Osteoblast (primary cell): ENCODE measurements at regions not wholly inside any gene's neighbourhood (a gene's known extent, or its start where the extent isn't known, plus 50 kb on each side); places are given as distances from the start of the nearest gene placed in this dataset.

Experiments used
- DNase-seq: peaks from one replicate; pipeline ENCODE4 v3.0.0; 2011; ENCODE audit warnings: low spot score, mixed read lengths; ENCODE audit not compliant: insufficient read length; ENCODE audit errors: missing footprints
- H2AFZ ChIP-seq: 2 replicates; pipeline ENCODE4 v1.6.0; 2011; ENCODE audit warnings: mild to moderate bottlenecking, low read length
- H3K27ac ChIP-seq: 2 replicates; pipeline ENCODE4 v1.5.1; 2011; ENCODE audit warnings: mild to moderate bottlenecking, low read depth, low read length, moderate library complexity
- H3K27me3 ChIP-seq: 2 replicates; pipeline ENCODE4 v1.6.0; 2012; ENCODE audit warnings: mild to moderate bottlenecking, control low read depth, inconsistent platforms, low read length, moderate library complexity; ENCODE audit not compliant: insufficient read depth
- H3K36me3 ChIP-seq: 2 replicates; pipeline ENCODE4 v1.5.1; 2011; ENCODE audit warnings: mild to moderate bottlenecking, low read length, control low read depth, moderate library complexity; ENCODE audit not compliant: insufficient read depth
- H3K4me1 ChIP-seq: 2 replicates; pipeline ENCODE4 v1.5.1; 2011; ENCODE audit warnings: mild to moderate bottlenecking, low read length, control low read depth, moderate library complexity; ENCODE audit not compliant: insufficient read depth
- H3K4me2 ChIP-seq: 2 replicates; pipeline ENCODE4 v1.6.0; 2011; ENCODE audit warnings: mild to moderate bottlenecking, low read length; ENCODE audit not compliant: insufficient read depth
- H3K4me3 ChIP-seq: fragments of 200-600 bp; sonication (generic); 3 replicates; pipeline ENCODE4 v1.5.1; 2012; ENCODE audit warnings: mild to moderate bottlenecking, low read length, inconsistent platforms; ENCODE audit not compliant: insufficient read depth
- H3K79me2 ChIP-seq: 2 replicates; pipeline ENCODE4 v1.6.0; 2012; ENCODE audit warnings: mild to moderate bottlenecking, low read length, control low read depth, inconsistent platforms; ENCODE audit not compliant: insufficient read depth
- H3K9me3 ChIP-seq: 2 replicates; pipeline ENCODE4 v1.5.1; 2011; ENCODE audit warnings: low read depth, low read length, control low read depth
- H4K20me1 ChIP-seq: 2 replicates; pipeline ENCODE4 v1.6.0; 2012; ENCODE audit warnings: mild to moderate bottlenecking, low read length, control low read depth; ENCODE audit not compliant: insufficient read depth
- CTCF ChIP-seq: IDR thresholded peaks from 2 replicates; pipeline ENCODE4 v1.5.1; 2011; ENCODE audit warnings: mild to moderate bottlenecking, low read depth, low read length, moderate library complexity; ENCODE audit errors: extremely low read depth

- H3K4me2 ChIP-seq, result no peak overlapping the region
- no peak overlapping the region for H3K27ac ChIP-seq
- no peaks in the 10 kb centered on the region for H4K20me1 ChIP-seq
- H3K4me3 ChIP-seq, result no peak overlapping the region
- no peaks in the 10 kb centered on the region for H3K9me3 ChIP-seq
- no peak for TF ChIP-seq CTCF
- H3K27me3 ChIP-seq, result no peaks in the 10 kb centered on the region
- DNase-seq, result no peak
- H2AFZ ChIP-seq, result no peak overlapping the region
- H3K79me2 ChIP-seq, result no peaks in the 10 kb centered on the region
- no peaks in the 10 kb centered on the region for H3K36me3 ChIP-seq
- no peaks in the 10 kb centered on the region for H3K4me1 ChIP-seq
Observed at GRCh38 chrX:151476604-151477303, 79.7 kb downstream of the VMA21 start.

DNA sequence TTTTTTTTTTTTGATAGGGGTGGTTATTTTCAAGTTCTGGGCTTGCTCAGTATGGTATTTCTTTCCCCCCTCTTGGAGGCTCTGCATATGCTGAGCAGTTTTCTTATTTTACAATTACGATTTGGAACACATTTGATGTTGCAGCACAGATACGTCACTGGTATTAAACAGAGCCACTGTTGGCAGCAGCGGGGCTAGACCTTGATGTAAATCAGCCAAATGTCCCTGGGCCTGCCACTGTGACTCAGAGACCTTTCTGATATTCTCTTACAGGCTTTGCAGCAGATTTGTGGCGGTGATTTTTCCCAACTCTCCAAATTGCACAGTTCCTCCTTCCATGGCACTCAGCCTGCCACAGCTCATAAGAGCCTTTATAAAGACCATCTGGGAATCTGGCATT lies 81.1 kb downstream of the VMA21 start:
- H4K20me1 ChIP-seq, result no peaks in the 10 kb centered on the region
- TF ChIP-seq CTCF, result no peak
- H3K27ac ChIP-seq, result no peak overlapping the region
- no peaks in the 10 kb centered on the region for H3K36me3 ChIP-seq
- no peak overlapping the region for H3K4me2 ChIP-seq
- no peaks in the 10 kb centered on the region for H3K9me3 ChIP-seq
- no peaks in the 10 kb centered on the region for H3K4me1 ChIP-seq
- H3K4me3 ChIP-seq, result no peak overlapping the region
- no peak for DNase-seq
- no peaks in the 10 kb centered on the region for H3K79me2 ChIP-seq
- H3K27me3 ChIP-seq, result no peaks in the 10 kb centered on the region
- H2AFZ ChIP-seq, result no peak overlapping the region

- Histone ChIP-seq H3K4me1 (no peaks in the 10 kb centered on the region), H3K4me2 (no peak overlapping the region), H3K9me3 (peaks cover 3% of the 10 kb centered on the region), H3K27me3 (no peaks in the 10 kb centered on the region), H3K36me3 (no peaks in the 10 kb centered on the region), H3K79me2 (no peaks in the 10 kb centered on the region), H3K27ac (no peak overlapping the region), H4K20me1 (no peaks in the 10 kb centered on the region), H2AFZ (no peak overlapping the region), H3K4me3 (no peak overlapping the region)
- no peak for TF ChIP-seq CTCF
- DNase-seq, result no peak
Observed at GRCh38 chrX:151488677-151489076, 74.8 kb upstream of the PASD1 start.

- H3K27ac ChIP-seq, result no peak overlapping the region
- H3K4me3 ChIP-seq, result no peak overlapping the region
- H3K4me2 ChIP-seq, result no peak overlapping the region
- no peaks in the 10 kb centered on the region for H3K36me3 ChIP-seq
- H3K4me1 ChIP-seq, result no peaks in the 10 kb centered on the region
- no peaks in the 10 kb centered on the region for H3K9me3 ChIP-seq
- H4K20me1 ChIP-seq, result no peaks in the 10 kb centered on the region
- H2AFZ ChIP-seq, result no peak overlapping the region
- H3K79me2 ChIP-seq, result no peaks in the 10 kb centered on the region
- peak; percentile 22 for TF ChIP-seq CTCF
- no peaks in the 10 kb centered on the region for H3K27me3 ChIP-seq
- no peak for DNase-seq
Observed at GRCh38 chrX:151505796-151506195, 57.7 kb upstream of the PASD1 start.
